Stimulated activated CD8-positive, alpha-beta memory T cell treated with anti-CD3 and anti-CD28 coated beads, Interleukin-12 subunit alpha, Interleukin-12 subunit beta, amount 100 ng/mL, for 4 hours (primary cell): ENCODE measurements at regions not wholly inside any gene's neighbourhood (a gene's known extent, or its start where the extent isn't known, plus 50 kb on each side); places are given as distances from the start of the nearest gene placed in this dataset.

Experiments
- DNase-seq: peaks from one replicate; pipeline ENCODE4 v3.0.0-alpha.2; 2020; ENCODE audit warnings: low read depth

DNA sequence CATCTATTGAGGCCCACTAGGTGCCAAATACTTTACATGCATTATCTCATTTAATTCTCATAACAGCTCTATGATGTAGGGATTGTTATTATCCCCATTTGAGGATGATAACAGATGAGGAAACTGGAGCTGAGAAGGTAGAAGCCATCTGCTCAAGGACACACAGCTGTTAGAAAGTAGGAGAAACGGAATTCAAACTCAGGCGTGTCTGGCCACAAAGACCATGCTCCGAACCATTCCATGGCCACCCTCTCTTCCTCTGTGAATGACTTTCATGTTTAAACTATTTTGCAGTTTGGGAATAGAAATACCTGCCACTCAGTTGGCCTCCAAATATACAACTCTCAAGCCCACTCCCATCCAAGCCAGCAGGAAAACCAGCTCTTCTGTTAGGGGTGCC lies 87.6 kb upstream of the ANKRD55 start:
- no peak for DNase-seq

DNA sequence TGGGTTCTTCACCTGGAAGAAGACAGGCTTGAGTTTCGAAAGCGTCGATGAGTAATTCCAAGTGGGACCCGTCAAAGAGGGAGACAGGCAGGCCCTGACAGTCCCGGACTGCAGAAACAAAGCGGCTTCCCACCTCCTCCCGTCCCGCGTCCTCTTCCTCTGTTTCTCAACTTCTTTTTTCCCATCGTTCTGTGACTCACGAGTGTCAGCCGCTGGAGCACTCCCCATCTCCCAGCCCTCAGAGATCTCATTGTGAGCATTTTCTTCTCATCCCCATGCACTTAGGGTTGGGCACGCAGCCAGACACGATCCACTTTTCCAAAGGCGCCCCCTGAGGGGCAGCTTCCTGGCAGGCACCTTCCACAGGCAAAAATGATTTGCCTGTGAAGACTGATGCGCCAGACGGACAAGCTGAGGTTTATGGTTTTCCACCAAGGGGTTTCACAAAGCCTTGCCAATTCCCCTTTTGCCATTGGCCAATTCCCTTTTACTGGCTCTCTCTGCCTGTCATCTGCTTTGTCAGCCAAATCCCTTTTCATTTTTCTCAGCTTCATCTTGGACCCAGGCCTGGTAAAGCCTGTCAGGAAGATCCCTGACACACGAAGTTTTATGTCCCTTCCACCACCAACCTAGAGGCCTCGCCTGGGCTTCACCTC lies 86.5 kb upstream of the ANKRD55 start:
- no peak for DNase-seq

DNA sequence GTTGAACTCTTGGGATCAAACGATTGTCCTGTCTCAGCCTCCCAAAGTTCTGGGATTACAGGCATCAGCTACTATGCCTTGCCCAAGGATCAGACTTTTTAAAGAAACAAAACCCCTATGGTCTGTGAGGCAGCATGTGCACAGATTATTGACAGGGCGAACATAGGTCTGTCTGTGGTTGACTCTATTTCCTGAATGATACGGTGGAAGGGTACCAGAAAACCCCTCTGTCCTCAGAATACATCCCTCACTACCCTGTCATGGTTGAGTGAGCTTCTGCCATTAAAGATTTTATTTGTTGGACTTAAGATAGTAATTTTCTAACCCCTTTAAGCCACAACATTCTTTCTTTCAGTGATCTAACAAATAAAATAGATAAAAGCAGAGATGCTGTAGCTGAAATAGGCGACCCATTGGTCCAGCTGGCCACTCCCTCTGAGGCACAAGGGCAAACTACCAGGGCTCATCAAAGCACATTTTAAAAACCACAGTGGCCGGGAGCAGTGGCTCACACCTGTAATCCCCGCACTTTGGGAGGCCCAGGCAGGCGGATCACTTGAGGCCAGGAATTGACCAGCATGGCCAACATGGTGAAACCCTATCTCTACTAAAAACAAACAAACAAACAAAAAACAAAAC lies 84.9 kb upstream of the ANKRD55 start:
- no peak for DNase-seq

DNA sequence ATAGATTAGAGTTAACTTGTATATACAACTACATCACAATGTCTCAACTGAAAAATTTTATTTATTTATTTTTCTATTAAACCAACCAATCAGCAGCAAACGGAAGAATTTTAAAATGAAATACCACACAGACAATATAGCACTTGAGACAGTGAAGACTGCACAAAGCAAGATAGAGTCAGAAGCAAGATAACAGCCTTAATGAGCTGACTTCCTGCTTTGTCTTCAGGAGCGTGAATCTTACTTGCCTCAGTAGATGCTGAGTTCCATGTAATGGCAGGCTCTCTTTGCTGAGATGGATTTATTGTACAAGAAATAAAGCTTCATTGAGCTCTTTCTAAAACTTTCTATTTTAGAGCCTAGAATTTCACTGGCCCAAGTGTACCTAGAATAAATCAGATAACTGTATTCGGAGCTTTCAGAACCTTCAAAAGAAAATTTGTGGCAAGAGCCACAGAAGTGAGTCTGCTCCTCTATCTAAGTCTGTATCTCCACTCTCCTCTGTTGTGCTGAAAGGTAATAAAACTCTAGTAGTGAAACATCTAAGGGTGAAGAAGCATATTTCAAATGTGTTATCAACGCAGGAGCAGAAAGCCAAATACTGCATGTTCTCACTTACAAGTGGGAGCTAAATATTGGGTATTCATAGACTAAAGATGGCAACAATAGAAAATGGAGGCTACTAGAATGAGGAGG lies 83.3 kb upstream of the ANKRD55 start:
- no peak for DNase-seq

DNA sequence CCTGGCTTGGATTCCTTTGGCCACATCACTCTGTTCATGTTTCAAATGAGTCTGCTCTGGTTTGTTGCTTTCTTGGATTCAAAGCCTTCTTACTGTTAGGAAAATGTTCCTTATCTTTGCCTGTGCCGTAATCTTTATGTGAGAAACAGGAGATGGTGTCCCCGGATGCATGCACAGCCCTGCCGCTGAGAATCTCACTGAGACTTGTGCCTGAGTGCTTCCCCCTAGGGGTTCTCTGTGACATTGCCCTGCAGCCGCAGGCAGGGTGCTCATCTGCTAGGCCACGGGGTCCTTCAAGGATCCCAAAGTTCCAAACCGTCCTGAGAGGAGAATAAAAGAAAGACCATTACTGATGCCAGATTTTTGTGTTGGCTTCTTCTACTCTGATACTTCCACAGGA lies 81.4 kb upstream of the ANKRD55 start:
- DNase-seq = no peak

DNA sequence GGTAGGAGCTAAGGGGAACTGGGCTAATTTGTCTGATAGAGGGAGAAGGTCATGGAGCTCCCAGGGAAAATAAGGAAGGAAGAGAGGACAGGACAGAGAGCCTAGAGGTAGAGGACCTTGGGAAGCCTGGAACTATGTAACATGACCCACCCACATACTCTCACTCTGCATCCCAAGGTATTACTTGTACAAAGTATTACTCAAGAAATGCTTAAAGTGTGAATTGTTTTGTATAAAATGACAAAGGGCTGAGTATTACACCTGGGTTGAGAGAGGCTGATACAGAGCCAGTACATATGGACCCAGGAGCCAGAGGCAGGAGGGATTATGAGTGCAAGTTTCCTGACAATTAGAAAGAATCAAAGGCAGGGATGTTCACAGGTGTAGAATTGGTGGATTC lies 80.5 kb upstream of the ANKRD55 start:
- DNase-seq = no peak

DNA sequence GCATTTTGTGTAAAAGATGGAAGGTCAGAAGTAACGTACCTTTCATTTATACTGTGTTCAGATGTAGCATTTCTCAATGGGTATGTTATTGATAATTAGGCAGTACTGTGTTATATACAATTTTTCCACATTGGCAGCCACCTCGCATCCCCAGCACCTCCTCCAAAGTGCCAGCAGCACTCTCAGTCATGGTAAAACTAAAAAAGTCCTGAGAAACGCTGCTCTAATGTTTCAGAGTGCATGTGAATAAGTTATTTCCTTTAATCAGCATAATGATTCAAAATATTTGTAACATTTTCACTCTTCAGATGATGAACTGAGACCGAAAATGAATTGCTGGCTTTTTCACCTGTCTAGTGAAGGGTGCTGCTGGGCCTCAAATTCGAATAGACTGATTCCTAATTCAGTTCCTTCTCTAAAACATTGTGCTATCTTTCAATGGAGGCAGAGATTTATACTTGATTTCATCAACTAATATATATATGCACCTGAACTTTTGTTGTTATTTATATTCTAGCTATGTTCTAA lies 79.9 kb upstream of the ANKRD55 start:
- no peak for DNase-seq

DNA sequence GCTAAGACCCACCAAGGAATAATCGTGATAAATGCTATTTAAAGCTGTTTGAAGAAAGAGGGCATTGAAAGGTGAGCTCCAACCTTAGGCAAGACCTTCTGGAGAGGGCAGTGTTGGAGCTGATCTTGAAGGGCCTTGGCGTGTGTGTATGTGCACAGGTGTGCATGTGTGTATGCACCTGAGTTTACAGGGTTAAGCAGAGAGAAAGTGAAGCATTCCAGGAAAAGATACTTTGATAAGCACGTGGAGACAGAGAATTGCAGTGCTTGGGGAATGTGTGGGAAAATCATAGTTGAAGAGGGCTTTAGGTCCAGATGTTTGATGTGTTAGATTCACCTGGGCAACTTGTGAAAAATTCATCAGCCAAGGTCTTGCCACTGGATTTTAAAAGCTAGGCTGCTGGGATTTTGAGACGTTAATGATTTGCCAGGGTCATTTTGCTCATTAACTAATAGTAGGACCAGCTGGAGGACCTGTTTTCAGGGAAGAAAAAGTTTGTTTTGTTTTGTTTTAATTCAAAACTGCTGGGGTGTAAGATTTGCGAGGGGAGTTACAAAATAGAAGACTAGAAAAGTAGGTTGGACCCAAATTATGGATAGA lies 78.3 kb upstream of the ANKRD55 start:
- no peak for DNase-seq

DNA sequence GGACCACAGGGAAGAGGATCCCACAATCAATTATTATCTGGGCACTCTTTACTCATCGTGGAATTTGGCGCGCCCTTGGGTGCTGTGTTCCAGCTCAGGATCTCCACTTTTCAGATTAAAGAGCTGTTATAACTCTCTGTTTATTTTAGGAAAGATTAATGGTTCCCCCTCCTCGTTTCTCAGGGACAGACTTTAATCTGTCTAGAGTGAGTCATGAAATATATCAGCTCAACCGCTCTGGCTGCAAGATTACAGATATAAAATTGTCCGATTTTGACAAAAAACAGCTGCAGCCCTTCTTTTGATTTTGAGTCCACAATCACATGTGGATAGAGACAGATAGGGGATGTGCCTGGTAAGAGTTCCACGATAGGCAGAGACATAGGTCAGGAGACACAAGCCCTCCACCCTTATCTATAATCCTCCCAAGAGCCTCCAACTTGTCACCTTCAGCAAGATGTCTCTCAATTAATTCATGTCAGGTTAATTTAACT lies 77.6 kb upstream of the ANKRD55 start:
- DNase-seq = no peak

DNA sequence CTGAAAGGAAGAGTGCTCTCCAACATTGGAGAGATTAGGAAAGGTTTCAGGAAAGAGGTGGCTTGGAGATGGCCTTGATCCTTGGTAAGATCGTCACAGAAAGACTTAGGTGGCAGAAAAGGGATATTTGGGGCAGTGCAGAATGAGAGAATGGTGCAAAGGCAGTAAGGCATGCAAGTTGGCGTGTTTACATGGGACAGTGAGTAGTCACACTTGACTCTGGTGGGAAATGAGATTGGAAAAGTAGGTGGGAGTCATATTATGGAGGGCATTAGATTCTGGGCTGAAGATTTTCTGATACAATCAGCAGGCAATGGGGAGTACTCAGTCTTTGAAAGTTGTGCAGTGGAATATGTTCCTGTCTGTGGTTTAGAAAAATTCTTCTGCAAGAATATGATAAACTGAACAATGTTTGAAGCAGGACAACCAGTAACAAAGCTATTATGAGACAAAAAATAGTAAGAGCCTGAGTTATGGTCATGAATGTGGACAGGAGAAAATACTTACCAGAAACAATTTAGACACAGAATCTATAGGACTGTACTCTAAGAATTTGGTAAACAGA lies 76.2 kb upstream of the ANKRD55 start:
- DNase-seq = no peak

DNA sequence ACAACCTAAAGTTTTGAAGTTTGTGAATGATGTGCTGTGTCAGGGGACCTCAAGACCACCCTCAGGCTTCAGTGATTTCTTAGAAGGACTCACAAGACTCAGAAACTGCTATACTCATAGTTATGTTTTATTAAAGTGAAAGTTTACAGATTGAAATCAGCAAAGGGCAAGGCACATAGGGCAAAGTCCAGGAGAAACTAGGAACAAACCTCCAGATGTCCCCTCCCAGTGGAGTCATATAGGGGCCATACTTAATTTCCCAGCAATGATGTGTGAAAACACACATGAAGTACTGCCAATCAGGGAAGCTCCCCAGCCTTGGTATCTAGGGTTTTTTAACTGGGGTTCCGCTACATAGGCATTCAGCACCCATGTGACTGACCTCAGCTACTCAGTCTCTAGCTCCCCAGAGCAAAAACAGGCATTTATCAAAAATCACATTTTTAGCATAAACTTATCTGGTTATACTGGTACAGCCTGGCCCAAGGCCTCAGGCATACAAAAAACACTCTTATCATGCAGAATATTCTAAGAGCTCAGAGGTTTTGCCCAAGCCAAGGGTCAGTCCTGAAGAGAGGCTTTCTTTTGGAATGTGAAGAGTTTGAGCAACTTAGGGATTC lies 74.7 kb upstream of the ANKRD55 start:
- DNase-seq = no peak

DNA sequence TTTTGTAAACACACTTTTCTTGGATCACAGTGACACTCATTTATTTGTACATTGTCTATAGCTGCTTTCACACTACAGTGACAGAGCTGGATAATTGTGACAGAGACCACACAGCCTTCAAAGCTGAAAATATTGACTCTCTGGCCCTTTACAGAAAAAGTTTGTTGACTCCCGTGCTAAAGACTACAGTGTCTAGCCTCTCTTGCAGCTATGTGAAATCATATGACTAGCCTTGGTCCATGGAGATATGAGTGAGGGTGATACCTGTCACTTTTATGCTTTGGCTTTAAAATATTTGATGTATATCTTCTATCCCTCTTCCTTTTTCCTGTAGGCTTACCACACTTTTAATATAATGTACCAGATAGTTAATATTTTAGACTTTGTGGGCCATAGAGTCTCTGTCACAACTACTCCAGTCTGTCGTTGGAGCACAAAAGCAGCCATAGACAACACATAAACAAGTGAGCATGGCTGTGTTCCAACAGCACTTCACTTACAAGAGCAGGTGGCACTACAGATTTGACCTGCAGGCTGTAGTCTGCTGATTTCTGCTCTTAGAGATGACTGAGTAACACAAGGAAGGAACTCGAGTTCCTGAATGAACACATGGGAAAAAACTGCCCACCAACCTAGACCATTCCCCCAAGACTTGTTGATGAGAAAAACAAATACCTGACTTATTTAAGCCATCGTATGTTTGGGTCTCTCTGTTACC lies 73.5 kb upstream of the ANKRD55 start:
- no peak for DNase-seq

DNA sequence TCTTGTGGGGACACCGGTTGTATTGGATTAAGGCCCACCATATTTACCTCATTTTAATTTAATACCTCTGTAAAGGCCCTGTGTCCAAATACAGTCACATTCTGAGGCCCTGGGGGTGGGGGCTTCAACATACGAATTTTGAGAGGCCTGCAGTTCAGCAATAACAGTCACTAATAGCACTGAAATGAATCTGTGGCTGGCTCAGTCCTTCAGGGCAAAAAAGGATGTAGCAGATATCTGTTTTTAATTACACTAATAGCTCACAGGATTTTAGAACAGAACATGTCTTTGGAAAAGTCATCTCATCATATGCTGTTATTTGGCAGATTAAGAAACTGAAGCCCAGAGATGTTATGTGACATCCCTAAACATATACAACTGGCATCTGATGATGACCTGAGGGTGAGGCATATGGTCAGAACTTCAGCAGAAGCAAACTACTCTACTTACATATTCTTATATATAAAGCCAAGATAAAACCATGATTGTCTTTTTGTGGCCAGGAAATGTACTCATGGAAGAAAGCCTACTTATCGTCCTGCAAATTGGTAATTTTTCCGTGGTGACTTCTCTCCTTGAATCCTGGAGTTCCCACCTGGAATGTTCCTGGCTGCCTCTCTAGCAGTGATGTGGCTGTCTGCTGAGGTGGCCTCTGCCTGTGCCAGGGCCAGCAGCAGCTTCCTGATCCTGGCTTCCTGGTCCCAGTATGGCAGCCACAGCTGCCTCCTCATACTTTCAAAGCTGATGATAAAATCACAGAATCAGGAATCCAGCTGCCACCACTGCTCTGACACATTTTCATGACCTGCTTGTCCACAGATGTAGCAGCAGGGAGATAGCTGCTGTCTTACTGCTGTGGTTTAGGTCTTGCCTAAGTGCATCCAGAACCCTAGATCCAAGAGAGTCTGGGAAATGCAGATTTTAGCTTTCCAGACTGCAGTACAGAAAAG lies 72.1 kb upstream of the ANKRD55 start:
- no peak for DNase-seq

DNA sequence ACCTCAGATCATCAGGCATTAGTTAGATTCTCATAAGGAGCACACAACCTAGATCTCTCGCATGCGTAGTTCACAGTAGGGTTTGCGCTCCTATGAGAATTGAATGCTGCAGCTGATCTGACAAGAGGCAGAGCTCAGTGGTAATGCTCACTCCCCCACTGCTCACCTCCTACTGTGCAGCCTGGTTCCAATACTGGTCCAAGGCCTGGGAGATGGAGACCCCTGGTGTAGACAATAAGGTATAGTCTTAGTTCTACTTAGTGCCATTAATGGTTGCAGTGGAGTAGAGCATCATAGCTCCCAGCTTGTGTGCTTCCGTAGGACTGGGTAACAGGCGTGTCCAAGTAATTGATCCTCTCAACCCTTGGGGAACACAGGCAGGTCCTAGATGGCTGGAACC lies 70.4 kb upstream of the ANKRD55 start:
- DNase-seq = no peak

DNA sequence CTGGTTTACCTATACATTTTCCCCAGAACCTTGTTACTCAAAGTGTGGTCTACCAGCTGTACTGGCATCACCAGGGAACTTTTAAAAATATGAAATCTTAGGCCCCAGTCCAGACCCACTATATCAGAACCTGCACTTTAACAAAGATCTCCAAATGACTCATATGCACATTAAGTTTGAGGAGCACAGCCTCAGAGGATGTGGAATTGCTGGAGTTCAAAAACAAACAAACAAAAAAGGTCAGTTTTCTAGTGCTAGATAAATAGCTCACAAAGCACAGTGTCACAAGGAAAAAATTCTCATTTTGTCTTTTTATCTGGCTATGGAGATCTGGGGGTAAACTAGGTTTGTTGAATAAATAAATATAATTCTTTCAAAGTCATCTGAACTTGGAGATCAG lies 68.9 kb upstream of the ANKRD55 start:
- no peak for DNase-seq

DNA sequence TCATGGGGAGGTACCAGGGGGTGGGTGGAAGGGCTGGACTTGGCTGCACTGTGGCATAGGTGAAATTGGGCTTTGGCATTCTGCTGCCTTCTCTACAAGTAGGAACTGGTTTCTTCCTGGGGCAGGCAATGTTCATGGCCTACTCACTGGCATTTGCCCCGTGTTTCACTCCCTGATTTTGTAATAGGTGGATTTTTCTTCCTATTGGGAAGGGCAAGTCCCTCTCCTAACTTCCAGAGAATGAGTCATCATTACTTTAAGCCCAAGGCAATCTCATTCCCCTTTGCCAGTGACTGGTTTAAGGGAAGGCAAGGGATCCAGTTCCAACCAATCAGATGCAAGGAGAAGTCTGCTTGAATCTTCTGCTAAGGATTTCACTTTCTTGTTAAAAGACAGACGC lies 67.9 kb upstream of the ANKRD55 start:
- no peak for DNase-seq

DNA sequence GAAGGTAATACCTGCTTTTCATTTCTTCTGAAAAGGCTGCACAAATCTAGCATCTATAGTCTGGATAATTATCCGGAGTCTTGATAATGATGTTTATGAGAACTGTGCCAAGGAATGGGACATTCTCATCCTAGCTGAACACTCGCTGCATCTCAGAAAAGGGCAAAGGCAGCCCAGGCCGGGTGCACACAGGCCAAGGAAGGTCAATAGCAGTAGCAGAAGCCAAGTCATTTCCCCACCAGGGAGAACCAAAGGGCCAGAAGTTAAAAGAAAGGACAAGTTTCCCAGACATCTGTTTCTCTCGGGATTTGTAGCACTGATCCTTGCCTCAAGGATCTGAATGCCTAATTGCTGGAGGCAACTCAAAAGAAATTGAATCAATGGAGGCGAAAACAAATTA lies 66.1 kb upstream of the ANKRD55 start:
- DNase-seq = no peak

DNA sequence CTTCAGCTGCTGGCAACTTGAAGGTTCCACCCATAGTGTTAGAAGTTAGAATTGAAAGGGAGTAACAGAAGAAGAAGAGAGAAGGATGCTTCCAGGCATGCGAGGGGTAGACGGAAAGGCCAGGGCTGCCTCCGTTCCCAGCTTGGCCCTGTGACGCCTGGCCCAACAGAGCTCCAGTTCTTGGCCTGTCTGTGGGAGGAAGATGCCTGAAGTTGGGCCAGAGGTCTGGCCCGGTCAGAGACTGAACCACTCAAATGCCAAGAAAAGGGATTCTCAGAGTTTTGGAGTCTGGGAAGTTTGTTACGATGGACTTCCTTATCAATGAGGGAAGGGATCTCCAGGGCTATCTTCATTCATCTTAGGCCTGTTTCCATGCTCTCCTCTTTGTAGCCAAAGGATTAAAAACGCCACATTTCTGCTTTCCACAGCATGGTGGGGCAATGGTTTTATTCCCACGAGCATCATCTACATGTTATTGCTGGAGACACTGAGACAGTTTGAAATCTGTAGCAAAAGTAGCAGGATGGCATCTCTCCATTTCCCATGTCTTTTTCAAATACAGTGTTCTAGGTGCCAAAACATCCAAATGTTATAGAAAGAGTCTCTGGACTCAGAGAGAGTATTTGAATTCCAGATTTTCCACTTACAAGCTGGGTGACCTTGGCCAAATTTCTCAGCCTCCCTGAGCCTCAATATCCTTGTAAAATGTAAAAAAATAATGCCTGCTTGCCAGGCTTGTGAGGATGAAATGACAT lies 65.4 kb upstream of the ANKRD55 start:
- no peak for DNase-seq

DNA sequence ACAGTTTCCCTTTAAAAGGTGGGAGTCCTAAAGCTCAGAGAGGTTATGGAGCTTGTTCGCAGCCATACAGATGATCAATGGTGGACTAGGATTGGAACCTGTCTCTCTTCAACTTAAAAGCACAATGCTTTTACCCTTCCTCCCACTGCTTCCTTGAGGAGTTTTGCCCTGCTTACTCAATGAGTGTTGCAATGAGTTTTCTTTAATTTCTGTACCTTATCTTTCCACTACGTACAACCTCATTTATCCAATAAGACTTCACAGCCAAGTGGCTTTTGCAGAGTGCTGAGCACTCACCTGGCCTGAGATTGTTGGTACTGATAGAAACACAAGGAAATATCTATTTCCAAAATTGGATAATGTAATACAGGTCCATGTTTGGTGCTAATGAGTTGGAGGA lies 64.7 kb upstream of the ANKRD55 start:
- DNase-seq = no peak
